A673 (cell line): ENCODE measurements at regions not wholly inside any gene's neighbourhood (a gene's known extent, or its start where the extent isn't known, plus 50 kb on each side); places are given as distances from the start of the nearest gene placed in this dataset.

Source experiments
- BruUV-seq: library from RNA; stranded (reverse); fragments of 400-500 nt; replicated peaks from 2 replicates; lab custom pipeline; 2021; lab: Mats Ljungman, UMichigan
- CTCF ChIA-PET: fragments of 300-600 bp; sonication (Branson Sonifier 250); formaldehyde crosslinking; loops from one replicate; lab custom pipeline; 2022; ENCODE audit warnings: antibody characterized with exemption; lab: Charles Lee
- POLR2A ChIA-PET: fragments of 300-600 bp; sonication (Branson Sonifier 250); formaldehyde crosslinking; loops from one replicate; lab custom pipeline; 2022; ENCODE audit warnings: antibody characterized with exemption; ENCODE audit not compliant: low non-redundant PET; lab: Charles Lee
- DNase-seq: peaks from one replicate; pipeline ENCODE4 v3.0.0-alpha.2; 2015; ENCODE audit warnings: low spot score
- H3K27ac ChIP-seq: fragments of 200-600 bp; sonication (generic); 2 replicates; pipeline ENCODE4 v1.5.1; 2016; ENCODE audit warnings: mixed run types, low read depth, mild to moderate bottlenecking, mixed read lengths, antibody characterized with exemption, low read length; ENCODE audit not compliant: poor library complexity, severe bottlenecking
- H3K27me3 ChIP-seq: fragments of 200-600 bp; sonication (generic); replicated peaks from 2 replicates; pipeline ENCODE4 v1.6.1; 2017; ENCODE audit warnings: mixed run types, low read depth, mild to moderate bottlenecking, mixed read lengths, antibody characterized with exemption, low read length; ENCODE audit not compliant: insufficient read depth, poor library complexity
- H3K36me3 ChIP-seq: fragments of 200-600 bp; sonication (generic); 2 replicates; pipeline ENCODE4 v1.6.1; 2016; ENCODE audit warnings: mixed run types, mild to moderate bottlenecking, mixed read lengths, antibody characterized with exemption, low read length; ENCODE audit not compliant: insufficient read depth, poor library complexity, severe bottlenecking
- H3K4me1 ChIP-seq: fragments of 200-600 bp; sonication (generic); 2 replicates; pipeline ENCODE4 v1.6.1; 2017; ENCODE audit warnings: mixed run types, mild to moderate bottlenecking, mixed read lengths, antibody characterized with exemption, low read length; ENCODE audit not compliant: insufficient read depth, poor library complexity, severe bottlenecking
- H3K4me3 ChIP-seq: fragments of 200-600 bp; sonication (generic); 2 replicates; pipeline ENCODE4 v1.5.1; 2016; ENCODE audit warnings: low read depth, mixed run types, mild to moderate bottlenecking, mixed read lengths, low read length; ENCODE audit not compliant: poor library complexity, severe bottlenecking
- H3K9me3 ChIP-seq: fragments of 200-600 bp; sonication (generic); 2 replicates; pipeline ENCODE4 v1.6.1; 2016; ENCODE audit warnings: mixed run types, low read depth, mild to moderate bottlenecking, mixed read lengths, antibody characterized with exemption, low read length; ENCODE audit not compliant: poor library complexity, severe bottlenecking
- EZH2 ChIP-seq: fragments of 200-600 bp; sonication (generic); IDR thresholded peaks from 2 replicates; pipeline ENCODE4 v1.6.1; 2017; ENCODE audit warnings: borderline replicate concordance, low read depth, mild to moderate bottlenecking, mixed read lengths, antibody characterized with exemption, low read length; ENCODE audit not compliant: poor library complexity, severe bottlenecking
- intact Hi-C: fragments of 100-400 bp; cut with micrococcal nuclease; formaldehyde crosslinking; loops from one replicate; pipeline ENCODE4 v1.10.0; 2022; ENCODE audit not compliant: unreplicated experiment
- TF ChIP-seq, protein P1 (sequence below): fragments of 300-800, 200-600 bp; sonication (generic); conservative IDR thresholded peaks from 2 replicates; pipeline ENCODE4 v1.5.1; 2017; ENCODE audit warnings: low read depth, mild to moderate bottlenecking, antibody characterized with exemption, low read length, moderate library complexity, mixed read lengths

DNA sequence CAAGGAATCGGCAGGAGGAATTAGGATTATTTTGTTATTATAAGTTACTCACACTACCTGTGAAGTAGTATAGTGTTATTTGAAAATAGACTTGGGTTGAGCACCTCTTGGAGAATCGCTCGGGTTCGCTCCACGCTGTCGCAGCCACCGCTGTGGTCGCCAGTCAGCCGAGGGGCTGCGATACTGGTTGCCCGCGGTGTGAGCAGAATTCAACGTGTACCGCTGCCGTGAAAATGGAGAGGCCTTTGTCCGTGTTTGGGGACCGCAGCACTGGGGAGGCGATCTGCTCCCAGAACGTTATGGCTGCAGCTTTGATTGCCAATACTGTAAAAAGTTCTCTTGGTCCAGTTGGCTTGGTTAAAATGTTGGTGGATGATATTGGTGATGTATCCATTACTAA, 117.2 kb downstream of the C7orf25 start:
- no peak for DNase-seq
- POLR2A ChIA-PET, result no interaction called here
- CTCF ChIA-PET, result no interaction called here

DNA sequence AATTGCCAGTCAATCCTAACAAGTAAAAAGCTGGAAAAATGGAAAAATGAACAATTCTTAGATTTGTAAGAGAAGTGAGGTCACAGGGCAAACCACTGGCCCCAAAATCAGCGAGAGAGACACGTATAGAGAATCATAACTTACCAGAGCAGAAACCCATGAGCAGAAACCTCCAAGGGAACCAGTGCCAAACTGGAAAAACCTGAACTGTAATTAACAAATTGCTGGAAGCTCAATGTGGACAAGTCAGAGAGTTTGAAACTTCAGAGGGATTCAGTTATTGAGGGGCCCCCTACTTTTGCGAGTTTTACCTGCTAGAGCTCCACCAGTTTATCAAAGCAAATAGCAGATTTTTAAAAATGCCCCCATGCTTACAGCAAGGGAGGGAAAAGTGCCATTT, 119.0 kb downstream of the C7orf25 start:
- Histone ChIP-seq H3K36me3 (no peaks in the 10 kb centered on the region), H3K27me3 (no peaks in the 10 kb centered on the region), H3K9me3 (no peaks in the 10 kb centered on the region), H3K4me3 (no peak overlapping the region), H3K4me1 (no peaks in the 10 kb centered on the region), H3K27ac (no peak overlapping the region)
- CTCF ChIA-PET, result no interaction called here
- BruUV-seq, result no TSS peak
- POLR2A ChIA-PET, result no interaction called here
- DNase-seq, result no peak
- intact Hi-C loops, result no loop called here
- no peak for TF ChIP-seq EZH2
- TF ChIP-seq, protein P1, sequence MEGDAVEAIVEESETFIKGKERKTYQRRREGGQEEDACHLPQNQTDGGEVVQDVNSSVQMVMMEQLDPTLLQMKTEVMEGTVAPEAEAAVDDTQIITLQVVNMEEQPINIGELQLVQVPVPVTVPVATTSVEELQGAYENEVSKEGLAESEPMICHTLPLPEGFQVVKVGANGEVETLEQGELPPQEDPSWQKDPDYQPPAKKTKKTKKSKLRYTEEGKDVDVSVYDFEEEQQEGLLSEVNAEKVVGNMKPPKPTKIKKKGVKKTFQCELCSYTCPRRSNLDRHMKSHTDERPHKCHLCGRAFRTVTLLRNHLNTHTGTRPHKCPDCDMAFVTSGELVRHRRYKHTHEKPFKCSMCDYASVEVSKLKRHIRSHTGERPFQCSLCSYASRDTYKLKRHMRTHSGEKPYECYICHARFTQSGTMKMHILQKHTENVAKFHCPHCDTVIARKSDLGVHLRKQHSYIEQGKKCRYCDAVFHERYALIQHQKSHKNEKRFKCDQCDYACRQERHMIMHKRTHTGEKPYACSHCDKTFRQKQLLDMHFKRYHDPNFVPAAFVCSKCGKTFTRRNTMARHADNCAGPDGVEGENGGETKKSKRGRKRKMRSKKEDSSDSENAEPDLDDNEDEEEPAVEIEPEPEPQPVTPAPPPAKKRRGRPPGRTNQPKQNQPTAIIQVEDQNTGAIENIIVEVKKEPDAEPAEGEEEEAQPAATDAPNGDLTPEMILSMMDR, result no peak

More for the DNA sequence above, 117.2 kb downstream of the C7orf25 start:
- no peak overlapping the region for H3K27ac ChIP-seq
- H3K4me3 ChIP-seq, result no peak overlapping the region
- no peak for TF ChIP-seq EZH2
- TF ChIP-seq, protein P1, result no peak
- no peaks in the 10 kb centered on the region for H3K27me3 ChIP-seq
- no peaks in the 10 kb centered on the region for H3K36me3 ChIP-seq
- H3K4me1 ChIP-seq, result no peaks in the 10 kb centered on the region
- no peaks in the 10 kb centered on the region for H3K9me3 ChIP-seq
- BruUV-seq, result no TSS peak
- intact Hi-C loops, result no loop called here

DNA sequence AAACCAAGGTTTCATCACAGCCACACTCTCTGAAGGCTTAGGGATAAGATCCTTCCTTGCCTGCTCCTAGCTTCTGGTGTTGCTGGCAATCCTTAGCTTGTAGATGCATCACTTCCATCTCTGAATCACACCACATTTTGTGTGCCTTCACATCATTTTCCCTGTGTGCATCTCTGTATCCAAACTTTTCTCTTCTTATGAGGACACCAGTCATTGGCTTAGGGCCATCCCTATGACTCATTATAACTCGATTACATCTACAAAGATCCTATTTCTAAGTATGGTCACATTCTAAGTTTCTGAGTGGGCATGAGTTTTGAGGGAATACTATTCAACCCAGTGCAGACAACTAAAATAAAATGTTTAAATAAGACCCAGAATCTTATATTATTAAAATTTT, 121.7 kb downstream of the C7orf25 start:
- ChIA-PET POLR2A (no interaction called here), CTCF (no interaction called here)
- BruUV-seq, result no TSS peak

More for the DNA sequence above, 121.7 kb downstream of the C7orf25 start:
- H3K27me3 ChIP-seq, result no peaks in the 10 kb centered on the region
- peak; percentile 42 for DNase-seq
- no peaks in the 10 kb centered on the region for H3K9me3 ChIP-seq
- TF ChIP-seq, protein P1, result no peak
- no peak for TF ChIP-seq EZH2
- no peak overlapping the region for H3K27ac ChIP-seq
- no peaks in the 10 kb centered on the region for H3K4me1 ChIP-seq
- no peaks in the 10 kb centered on the region for H3K36me3 ChIP-seq
- intact Hi-C loops, result no loop called here
- H3K4me3 ChIP-seq, result no peak overlapping the region
